OCI-LY7 (cell line): ENCODE measurements at regions not wholly inside any gene's neighbourhood (a gene's known extent, or its start where the extent isn't known, plus 50 kb on each side); places are given as distances from the start of the nearest gene placed in this dataset.

Experiments
- CTCF ChIP-seq: fragments of 200-600 bp; sonication (generic); conservative IDR thresholded peaks from 2 replicates; pipeline ENCODE4 v1.5.1; 2014; ENCODE audit warnings: mild to moderate bottlenecking, antibody characterized with exemption, low read length, moderate library complexity, mixed read lengths
- EZH2phosphoT487 ChIP-seq: fragments of 200-600 bp; sonication (generic); IDR thresholded peaks from 2 replicates; pipeline ENCODE4 v1.6.1; 2018; ENCODE audit warnings: low read depth, borderline replicate concordance, mild to moderate bottlenecking, mixed run types, antibody characterized with exemption, low read length, moderate library complexity, mixed read lengths

- TF ChIP-seq CTCF (no peak), EZH2phosphoT487 (no peak)
Measured at GRCh38 chr2:228355897-228356296, 174.4 kb upstream of the SPHKAP start.
